ENCODE measurements at regions not wholly inside any gene's neighbourhood (a gene's known extent, or its start where the extent isn't known, plus 50 kb on each side); places are given as distances from the start of the nearest gene placed in this dataset.

- no peak for DNase-seq (ENCODE audit: low spot score in 2 of 2)
- H3K4me3 ChIP-seq (ENCODE audit: low read depth, poor library complexity, severe bottlenecking), result no peak overlapping the region
- 76 to 80% methylated on average over 4 of the region's 4 CpGs for WGBS, 2 donors
- intact Hi-C loops (cut with DNase I; ENCODE audit: low total_unique reads), result no loop called here
- TF ChIP-seq CTCF (IDR thresholded peaks at IDR 0.05) (no peak), POLR2A (IDR thresholded peaks at IDR 0.05) (no peak)
Observed at GRCh38 chr12:115140981-115141655, 457.1 kb upstream of the TBX3 start.

- WGBS, 2 donors, result 82 to 85% methylated on average over 12 of the region's 12 CpGs
- H3K4me3 ChIP-seq (ENCODE audit: low read depth, poor library complexity, severe bottlenecking), result no peak overlapping the region
- DNase-seq (ENCODE audit: low spot score in 2 of 2), result no peak
- TF ChIP-seq CTCF (IDR thresholded peaks at IDR 0.05), result no peak
- TF ChIP-seq POLR2A (IDR thresholded peaks at IDR 0.05), result no peak
- intact Hi-C loops (cut with DNase I; ENCODE audit: low total_unique reads), result no loop called here
Observed at GRCh38 chr12:115137812-115138521, 454.0 kb upstream of the TBX3 start.

- peak; percentile 19 to 89 for DNase-seq (ENCODE audit: low spot score in 2 of 2)
- no peak overlapping the region for H3K4me3 ChIP-seq (ENCODE audit: low read depth, poor library complexity, severe bottlenecking)
- TF ChIP-seq POLR2A (IDR thresholded peaks at IDR 0.05) (no peak), CTCF (IDR thresholded peaks at IDR 0.05) (no peak)
- intact Hi-C loops (cut with DNase I; ENCODE audit: low total_unique reads), result no loop called here
- 44 to 48% methylated on average over 8 of the region's 8 CpGs for WGBS, 2 donors
Observed at GRCh38 chr12:115135800-115136211, 451.8 kb upstream of the TBX3 start.

GRCh38 chr12:115134298-115134697, 450.3 kb upstream of the TBX3 start:
- no peak for DNase-seq (ENCODE audit: low spot score in 2 of 2)
- WGBS, 2 donors, result 87 to 94% methylated on average over 1 of the region's 1 CpG
- no peak overlapping the region for H3K4me3 ChIP-seq (ENCODE audit: low read depth, poor library complexity, severe bottlenecking)
- intact Hi-C loops (cut with DNase I; ENCODE audit: low total_unique reads), result no loop called here
- TF ChIP-seq CTCF (IDR thresholded peaks at IDR 0.05) (no peak), POLR2A (IDR thresholded peaks at IDR 0.05) (no peak)

GRCh38 chr12:115132905-115133304, 448.9 kb upstream of the TBX3 start:
- WGBS, 2 donors, result 77 to 79% methylated on average over 3 of the region's 3 CpGs
- no peak overlapping the region for H3K4me3 ChIP-seq (ENCODE audit: low read depth, poor library complexity, severe bottlenecking)

More at GRCh38 chr12:115132905-115133304, 448.9 kb upstream of the TBX3 start:
- DNase-seq (ENCODE audit: low spot score in 2 of 2), result no peak
- intact Hi-C loops (cut with DNase I; ENCODE audit: low total_unique reads), result no loop called here
- TF ChIP-seq POLR2A (IDR thresholded peaks at IDR 0.05), result no peak
- TF ChIP-seq CTCF (IDR thresholded peaks at IDR 0.05), result no peak

Data from lower leg skin (tissue), 4 donors.